ENCODE measurements at regions not wholly inside any gene's neighbourhood (a gene's known extent, or its start where the extent isn't known, plus 50 kb on each side); places are given as distances from the start of the nearest gene placed in this dataset.

DNA sequence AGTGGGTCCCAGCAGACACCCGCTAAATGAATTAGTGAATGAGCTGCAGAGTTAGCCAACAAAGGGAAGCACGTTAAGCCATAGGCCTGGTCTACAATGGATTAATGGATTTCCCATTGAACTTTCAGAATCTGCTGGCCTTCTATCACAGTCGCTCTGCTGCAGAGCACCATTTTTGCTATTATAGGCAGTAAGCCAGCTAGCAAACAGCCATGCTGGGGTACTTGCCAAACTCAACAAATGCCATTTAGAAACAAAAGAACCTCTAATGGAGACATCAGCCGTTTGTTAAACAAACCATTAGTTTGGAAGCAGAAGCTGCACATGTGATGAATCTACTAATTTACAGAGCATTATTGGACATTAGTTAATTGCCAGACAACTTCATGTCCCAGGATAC lies 181.1 kb upstream of the STXBP6 start:
- FAIRE-seq (no peak), DNase-seq (ENCODE audit: insufficient read length) (no peak)
- no peak for TF ChIP-seq POLR2AphosphoS5 (IDR thresholded peaks at IDR 0.05; ENCODE audit: low read depth, low read length)

DNA sequence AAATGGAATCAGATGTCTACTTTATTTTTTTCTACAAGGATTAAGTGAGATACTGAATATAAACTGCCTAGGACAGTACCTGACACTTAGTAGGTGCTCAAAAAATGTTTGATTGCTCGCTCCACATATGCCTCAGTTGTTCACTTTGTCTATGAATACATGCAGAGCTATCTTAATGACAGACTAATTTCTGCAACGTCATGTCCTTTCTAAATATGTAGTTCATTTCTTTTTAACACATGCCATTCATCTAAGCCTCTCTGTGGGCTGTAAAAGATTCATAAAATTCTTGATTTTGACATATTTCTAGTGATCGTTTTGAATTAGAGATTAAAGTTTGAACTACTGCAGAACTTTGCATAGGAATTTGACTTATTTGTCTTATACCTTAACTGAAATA lies 176.3 kb upstream of the STXBP6 start:
- DNase-seq (ENCODE audit: insufficient read length) = no peak
- FAIRE-seq = no peak
- no peak for TF ChIP-seq POLR2A (IDR thresholded peaks at IDR 0.05; ENCODE audit: low read depth, low read length)
- TF ChIP-seq POLR2AphosphoS5 (IDR thresholded peaks at IDR 0.05; ENCODE audit: low read depth, low read length) = no peak
- no peak for TF ChIP-seq TAF1 (IDR thresholded peaks at IDR 0.05; ENCODE audit: borderline replicate concordance, low read depth, low read length)

DNA sequence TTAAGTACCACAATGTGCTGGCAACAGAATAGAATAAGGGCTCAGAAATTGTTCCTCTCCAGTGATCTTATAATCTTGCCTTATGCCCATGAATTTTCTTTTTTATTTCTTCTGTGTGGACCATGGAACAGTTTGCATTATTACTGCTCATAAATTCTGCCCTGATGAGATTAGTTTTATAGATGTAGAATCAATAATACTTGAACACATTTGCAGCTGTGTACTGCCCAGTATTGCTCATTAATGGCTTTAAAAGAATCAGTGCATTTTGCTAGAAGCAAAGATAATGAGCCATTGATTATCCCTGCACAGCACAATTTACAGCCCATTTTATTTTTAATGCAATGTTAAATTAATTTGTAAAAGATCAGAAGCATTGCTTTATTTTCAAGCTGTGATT lies 172.3 kb upstream of the STXBP6 start:
- TF ChIP-seq POLR2AphosphoS5 (IDR thresholded peaks at IDR 0.05; ENCODE audit: low read depth, low read length) = no peak
- no peak for TF ChIP-seq POLR2A (IDR thresholded peaks at IDR 0.05; ENCODE audit: low read depth, low read length)
- no peak for TF ChIP-seq TAF1 (IDR thresholded peaks at IDR 0.05; ENCODE audit: borderline replicate concordance, low read depth, low read length)
- FAIRE-seq (no peak), DNase-seq (ENCODE audit: insufficient read length) (no peak)

GRCh38 chr14:25220514-25220913 lies 170.6 kb upstream of the STXBP6 start:
- no peak for TF ChIP-seq TAF1 (IDR thresholded peaks at IDR 0.05; ENCODE audit: borderline replicate concordance, low read depth, low read length)
- TF ChIP-seq POLR2AphosphoS5 (IDR thresholded peaks at IDR 0.05; ENCODE audit: low read depth, low read length) = no peak
- no peak for TF ChIP-seq POLR2A (IDR thresholded peaks at IDR 0.05; ENCODE audit: low read depth, low read length)

GRCh38 chr14:25215607-25216006 lies 165.7 kb upstream of the STXBP6 start:
- TF ChIP-seq TAF1 (IDR thresholded peaks at IDR 0.05; ENCODE audit: borderline replicate concordance, low read depth, low read length) (no peak), POLR2AphosphoS5 (IDR thresholded peaks at IDR 0.05; ENCODE audit: low read depth, low read length) (no peak), POLR2A (IDR thresholded peaks at IDR 0.05; ENCODE audit: low read depth, low read length) (no peak)
- FAIRE-seq = no peak
- DNase-seq (ENCODE audit: insufficient read length) = no peak

More at GRCh38 chr14:25220514-25220913, 170.6 kb upstream of the STXBP6 start:
- no peak for DNase-seq (ENCODE audit: insufficient read length)
- no peak for FAIRE-seq

DNA sequence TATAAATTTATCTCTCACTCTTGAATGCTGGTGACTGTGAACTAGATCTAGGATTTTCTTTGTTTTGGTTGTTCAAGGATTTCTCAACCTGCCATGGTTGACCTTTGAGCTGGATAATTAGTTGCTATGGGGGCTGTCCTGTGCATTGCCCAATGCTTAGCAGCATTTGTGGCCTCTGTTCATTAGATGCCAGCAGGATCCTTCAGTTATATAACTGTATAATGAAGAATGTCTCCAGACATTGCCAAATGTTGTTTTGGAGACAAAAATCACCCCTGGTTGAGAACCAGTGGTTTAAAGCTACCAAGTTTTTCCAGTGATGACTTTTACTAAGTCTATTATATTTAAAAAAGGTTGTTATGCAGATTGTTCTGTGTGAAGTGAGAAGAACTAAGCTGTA lies 147.9 kb upstream of the STXBP6 start:
- DNase-seq (ENCODE audit: insufficient read length) = no peak
- no peak for FAIRE-seq
- TF ChIP-seq POLR2A (IDR thresholded peaks at IDR 0.05; ENCODE audit: low read depth, low read length) (no peak), TAF1 (IDR thresholded peaks at IDR 0.05; ENCODE audit: borderline replicate concordance, low read depth, low read length) (no peak), POLR2AphosphoS5 (IDR thresholded peaks at IDR 0.05; ENCODE audit: low read depth, low read length) (no peak)

- FAIRE-seq (no peak), DNase-seq (ENCODE audit: insufficient read length) (no peak)
- TF ChIP-seq POLR2AphosphoS5 (IDR thresholded peaks at IDR 0.05; ENCODE audit: low read depth, low read length) (no peak), TAF1 (IDR thresholded peaks at IDR 0.05; ENCODE audit: borderline replicate concordance, low read depth, low read length) (no peak), POLR2A (IDR thresholded peaks at IDR 0.05; ENCODE audit: low read depth, low read length) (no peak)
Measured at GRCh38 chr14:25180221-25180620, 130.3 kb upstream of the STXBP6 start.

DNA sequence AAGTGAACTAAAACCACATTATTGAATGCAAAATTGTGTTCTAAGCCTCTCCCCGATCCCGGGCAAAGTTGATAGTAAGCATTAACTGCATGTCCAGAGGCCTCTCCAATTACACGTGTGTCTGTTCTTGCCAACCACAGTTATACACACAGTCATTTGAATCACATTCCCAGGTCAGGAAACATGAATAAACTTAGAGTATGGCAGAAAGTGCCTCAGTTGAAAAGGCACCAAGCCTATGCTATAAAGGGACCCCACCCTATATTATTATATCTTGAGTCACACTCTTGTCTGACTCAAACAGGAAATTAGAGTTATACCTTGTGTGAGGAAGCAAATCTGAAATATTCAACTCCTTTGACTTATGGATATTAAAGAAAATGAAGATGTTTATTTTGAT lies 128.3 kb upstream of the STXBP6 start:
- TF ChIP-seq TAF1 (IDR thresholded peaks at IDR 0.05; ENCODE audit: borderline replicate concordance, low read depth, low read length) = no peak
- no peak for TF ChIP-seq POLR2A (IDR thresholded peaks at IDR 0.05; ENCODE audit: low read depth, low read length)
- no peak for TF ChIP-seq POLR2AphosphoS5 (IDR thresholded peaks at IDR 0.05; ENCODE audit: low read depth, low read length)
- FAIRE-seq (no peak), DNase-seq (ENCODE audit: insufficient read length) (no peak)

DNA sequence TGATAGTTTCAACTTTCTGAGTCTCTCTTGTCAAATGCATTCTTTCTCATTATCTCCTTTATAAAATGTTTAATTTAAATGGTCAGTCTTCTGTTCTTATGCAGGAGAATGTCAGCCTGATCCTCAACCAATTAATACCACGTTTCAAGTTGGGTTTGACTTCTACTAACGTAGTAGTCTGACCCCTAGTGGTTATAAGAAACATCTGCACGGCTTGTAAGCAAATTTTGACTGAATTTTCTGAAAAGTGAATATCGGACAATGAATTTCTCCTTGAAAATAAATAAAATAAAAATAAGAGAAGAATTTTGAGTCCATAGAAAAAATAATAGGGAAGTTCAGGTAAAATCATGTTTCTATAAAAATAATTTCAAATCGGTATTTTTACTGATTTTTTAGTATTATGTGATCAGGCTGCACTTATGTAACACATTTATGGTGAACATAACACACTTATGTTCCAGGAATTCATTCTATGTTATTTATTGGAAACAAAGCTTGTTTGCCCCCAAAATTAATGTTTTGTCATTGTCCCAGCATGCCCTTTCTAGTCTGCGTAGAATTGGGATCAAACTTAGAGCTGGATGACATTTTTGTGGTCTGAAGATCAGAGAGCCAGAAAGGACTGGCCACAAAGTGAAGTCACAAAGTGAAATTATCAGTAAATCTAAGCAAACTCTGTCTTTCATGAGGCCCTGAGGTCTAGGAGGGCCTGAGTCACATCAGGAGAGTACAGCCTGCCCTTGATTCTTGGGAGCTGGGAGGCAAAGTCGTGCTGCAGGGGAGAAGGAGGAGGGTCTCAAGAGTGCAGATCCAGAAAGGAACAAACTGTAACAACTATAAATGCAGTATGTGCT lies 101.2 kb upstream of the STXBP6 start:
- TF ChIP-seq POLR2AphosphoS5 (IDR thresholded peaks at IDR 0.05; ENCODE audit: low read depth, low read length) (no peak), TAF1 (IDR thresholded peaks at IDR 0.05; ENCODE audit: borderline replicate concordance, low read depth, low read length) (no peak), POLR2A (IDR thresholded peaks at IDR 0.05; ENCODE audit: low read depth, low read length) (no peak)
- FAIRE-seq (no peak), DNase-seq (ENCODE audit: insufficient read length) (no peak)

- FAIRE-seq (no peak), DNase-seq (ENCODE audit: insufficient read length) (no peak)
- TF ChIP-seq POLR2AphosphoS5 (IDR thresholded peaks at IDR 0.05; ENCODE audit: low read depth, low read length) (no peak), TAF1 (IDR thresholded peaks at IDR 0.05; ENCODE audit: borderline replicate concordance, low read depth, low read length) (no peak), POLR2A (IDR thresholded peaks at IDR 0.05; ENCODE audit: low read depth, low read length) (no peak)
Measured at GRCh38 chr14:25150401-25150800, 100.5 kb upstream of the STXBP6 start.

- FAIRE-seq = no peak
- TF ChIP-seq TAF1 (IDR thresholded peaks at IDR 0.05; ENCODE audit: borderline replicate concordance, low read depth, low read length) (no peak), POLR2AphosphoS5 (IDR thresholded peaks at IDR 0.05; ENCODE audit: low read depth, low read length) (no peak), POLR2A (IDR thresholded peaks at IDR 0.05; ENCODE audit: low read depth, low read length) (no peak)
- no peak for DNase-seq (ENCODE audit: insufficient read length)
Measured at GRCh38 chr14:25140411-25140810, 90.5 kb upstream of the STXBP6 start.

- TF ChIP-seq POLR2AphosphoS5 (IDR thresholded peaks at IDR 0.05; ENCODE audit: low read depth, low read length) = no peak
Measured at GRCh38 chr14:25136811-25137210, 86.9 kb upstream of the STXBP6 start.

More at GRCh38 chr14:25136811-25137210, 86.9 kb upstream of the STXBP6 start:
- DNase-seq (ENCODE audit: insufficient read length) = no peak
- FAIRE-seq = no peak

All from GM12892 (cell line).